Stimulated activated CD4-positive, alpha-beta T cell treated with anti-CD3 and anti-CD28 coated beads, Interleukin-2, amount 100 ng/mL, for 48 hours (primary cell): ENCODE measurements at regions not wholly inside any gene's neighbourhood (a gene's known extent, or its start where the extent isn't known, plus 50 kb on each side); places are given as distances from the start of the nearest gene placed in this dataset.

ENCODE experiments used
- DNase-seq, 2 donors: peaks; one replicate each; pipeline ENCODE4 v3.0.0-alpha.2; 2020

DNA sequence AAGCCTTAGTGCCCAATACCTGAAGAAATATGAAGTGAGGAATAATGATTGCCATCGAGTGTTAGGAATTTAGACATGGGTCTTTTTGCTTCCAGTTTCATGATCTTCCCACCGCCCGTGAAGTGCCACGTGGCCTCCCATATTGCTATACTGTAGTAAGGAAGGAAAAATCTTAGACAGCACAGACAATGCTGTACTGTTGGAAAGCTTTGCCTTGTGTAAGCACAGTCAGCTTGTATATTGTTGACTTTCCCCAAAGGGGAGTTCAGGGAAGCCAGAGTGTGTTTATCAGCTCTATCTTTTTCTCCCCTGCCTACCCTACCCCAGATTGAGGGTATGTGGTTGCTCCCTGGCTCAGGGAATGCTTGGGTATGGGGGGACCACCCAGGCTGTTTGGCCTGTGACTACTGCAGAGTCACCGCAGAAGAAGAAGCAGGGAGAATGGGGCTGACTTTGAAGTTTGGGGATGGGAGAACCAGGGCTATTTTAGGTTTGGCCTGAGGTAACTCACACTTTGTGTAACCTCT, 161.8 kb upstream of the MEF2C start:
- DNase-seq, result no peak

DNA sequence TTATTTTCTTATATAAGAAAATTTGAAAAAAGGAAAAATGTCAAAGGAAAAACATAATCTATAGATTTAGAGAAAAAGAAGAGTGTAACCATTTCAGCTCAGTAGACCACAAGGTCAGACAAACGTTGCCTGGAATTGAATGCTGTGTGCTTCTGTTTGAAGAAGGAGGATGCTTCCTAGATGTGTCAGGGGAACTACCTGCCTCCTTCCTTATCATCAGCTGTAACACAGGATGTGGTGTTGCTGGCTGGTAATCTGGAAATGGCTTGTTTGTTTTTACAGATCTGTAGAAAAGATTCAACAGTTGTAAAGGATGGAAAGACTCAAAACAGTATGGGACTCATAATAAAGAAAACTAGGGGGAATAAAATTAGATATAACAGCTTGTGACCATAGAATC, 160.7 kb upstream of the MEF2C start:
- no peak for DNase-seq

DNA sequence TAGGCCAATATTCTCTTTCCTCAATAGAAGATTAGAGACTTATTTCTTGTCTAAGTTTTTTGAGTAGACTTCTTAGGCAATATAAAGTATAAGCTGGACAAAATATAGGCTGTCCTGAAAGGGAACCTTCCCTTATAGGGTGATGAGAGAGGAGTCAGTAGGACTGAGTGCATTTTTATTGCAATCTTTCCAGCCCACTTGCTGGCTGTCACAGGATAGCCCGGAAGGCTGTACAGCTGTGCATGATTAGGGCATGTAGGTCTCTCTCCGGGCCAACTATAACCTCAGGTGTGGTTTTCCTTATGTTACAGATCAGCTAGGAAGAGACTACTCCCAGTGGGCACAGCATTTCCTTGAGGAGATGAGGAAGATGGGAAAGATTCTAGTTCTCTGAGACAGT, 159.8 kb upstream of the MEF2C start:
- DNase-seq, result no peak

DNA sequence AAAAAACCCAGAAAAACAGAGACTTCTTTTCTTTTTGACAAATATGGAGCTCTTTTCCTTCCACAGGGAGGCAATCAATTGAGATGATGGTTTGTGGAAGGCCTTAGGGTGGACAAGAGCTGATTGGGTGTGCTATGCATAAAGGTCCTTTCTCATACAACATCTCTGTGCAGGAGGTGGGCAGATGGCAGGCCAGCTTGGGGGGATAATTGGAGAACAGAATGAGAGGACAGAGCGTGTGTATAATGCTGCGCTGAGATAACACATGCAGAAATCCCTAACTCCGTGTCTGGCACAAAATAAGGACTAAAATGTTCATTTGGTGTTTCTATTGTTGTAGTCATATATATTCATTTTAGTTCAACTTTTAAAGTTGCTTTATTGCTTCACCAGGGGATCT, 159.0 kb upstream of the MEF2C start:
- DNase-seq, result no peak

DNA sequence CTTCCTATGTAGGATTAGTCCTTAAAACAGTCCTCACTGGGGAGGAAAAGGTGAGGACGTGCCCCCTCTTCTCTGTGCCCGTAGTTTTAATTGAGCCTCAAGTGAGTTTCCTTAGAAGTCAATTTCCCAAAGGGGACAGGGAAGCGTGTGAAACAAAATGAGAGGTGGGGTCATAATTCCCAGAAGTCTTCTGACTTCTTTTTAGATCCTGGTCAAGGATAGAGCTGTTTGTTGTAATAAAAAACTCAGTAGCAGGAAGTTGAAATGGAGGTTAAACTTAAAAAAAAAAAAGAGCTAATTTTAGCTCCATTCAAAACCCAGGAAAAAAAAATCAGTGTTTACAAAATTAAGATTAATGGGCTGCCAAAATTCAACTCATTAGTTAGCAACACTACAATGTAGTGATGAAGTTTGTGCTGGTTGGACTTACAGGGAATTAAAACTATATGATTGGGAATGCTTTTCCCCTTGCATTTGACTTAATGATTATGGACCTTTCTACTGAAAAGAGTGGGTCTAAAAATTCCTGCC, 158.3 kb upstream of the MEF2C start:
- no peak for DNase-seq

DNA sequence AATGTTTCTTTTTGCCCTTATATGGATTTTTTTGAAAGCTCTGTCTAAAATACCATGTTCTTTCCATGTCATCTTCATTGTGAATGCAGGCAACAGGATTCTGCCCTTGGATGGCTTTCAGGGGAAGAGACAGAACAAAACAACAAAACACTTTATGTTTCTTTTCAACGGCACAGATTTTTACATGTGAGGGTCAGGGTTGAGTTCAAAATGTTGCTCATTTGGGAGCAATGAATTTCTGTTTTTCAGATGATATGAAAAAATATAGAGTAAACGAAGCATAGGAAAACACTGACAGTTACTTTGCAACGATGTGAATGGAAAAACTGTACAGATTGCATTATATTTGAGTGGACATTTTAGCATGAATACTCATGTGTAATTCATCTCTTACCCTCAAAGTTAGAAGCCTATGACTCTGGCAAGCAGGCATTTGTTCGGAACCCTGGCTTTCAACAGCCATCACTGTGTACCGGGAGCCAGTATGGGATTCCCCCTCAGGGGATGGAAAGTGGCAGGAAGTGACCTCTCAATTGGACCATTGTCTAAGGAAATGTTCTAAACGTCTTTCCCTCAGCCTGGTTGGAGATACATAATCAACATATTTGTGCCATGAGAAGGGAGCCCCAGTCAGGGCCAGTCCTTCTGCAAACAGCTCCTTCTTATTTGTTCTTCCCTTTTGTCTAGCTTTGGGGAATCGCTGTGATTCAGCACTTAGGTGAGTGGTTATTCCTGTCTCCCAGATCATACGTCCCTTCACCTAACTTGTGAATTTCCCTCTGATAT, 153.9 kb upstream of the MEF2C start:
- no peak for DNase-seq

DNA sequence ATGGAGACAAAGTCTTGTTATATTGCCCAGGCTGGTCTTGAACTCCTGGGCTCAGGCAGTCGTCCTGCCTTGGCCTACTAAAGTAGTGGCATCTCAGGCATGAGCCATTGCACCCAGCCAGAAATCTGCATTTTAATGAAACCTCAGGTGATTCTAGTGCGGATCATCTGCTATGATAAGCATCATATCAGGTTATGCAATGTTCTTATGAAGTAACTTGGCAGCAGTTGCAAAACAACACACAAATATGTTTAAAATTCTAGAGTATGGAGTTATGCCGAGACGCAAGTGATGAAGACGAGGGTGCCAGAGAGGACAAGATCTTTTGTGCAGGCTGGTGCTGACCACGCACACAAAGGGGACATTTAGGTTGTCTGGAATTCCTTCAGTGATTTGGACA, 153.2 kb upstream of the MEF2C start:
- no peak for DNase-seq

DNA sequence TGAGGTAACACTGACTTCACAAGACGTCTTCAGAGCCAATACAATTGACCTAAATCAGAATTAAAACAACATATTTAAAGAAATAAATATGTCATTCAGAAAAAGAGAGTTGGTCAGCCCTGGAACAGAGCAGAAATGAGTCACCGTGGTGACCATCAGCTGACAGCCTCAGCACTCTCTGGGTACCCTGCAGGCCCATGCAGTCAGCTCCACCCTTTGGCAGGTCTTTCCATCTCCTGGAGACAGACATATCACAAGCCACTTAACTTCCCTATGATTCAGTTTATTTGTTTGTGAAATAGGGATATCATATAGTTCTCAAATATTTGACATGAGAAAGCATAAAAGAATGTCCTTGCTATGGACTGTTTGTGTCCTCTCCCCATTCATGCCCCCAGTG, 151.6 kb upstream of the MEF2C start:
- DNase-seq, result no peak

DNA sequence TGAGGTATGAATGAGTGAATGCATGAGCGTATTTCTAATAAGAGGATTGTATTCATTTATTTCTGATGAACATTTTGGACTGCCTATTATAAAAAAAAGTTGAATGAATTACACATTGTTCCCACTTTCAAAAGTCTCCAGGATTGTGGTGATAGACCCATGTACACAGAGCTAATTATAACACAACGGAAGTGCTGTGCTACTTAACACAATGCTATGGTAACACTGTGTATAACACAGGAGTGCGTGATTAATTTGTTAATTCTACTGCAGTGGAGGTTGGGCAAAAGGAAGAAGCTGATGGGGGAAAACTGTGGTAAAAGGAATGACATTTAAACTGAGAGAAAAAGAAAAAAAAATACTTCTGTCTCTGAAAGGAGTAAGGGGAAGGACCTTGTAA, 147.8 kb upstream of the MEF2C start:
- no peak for DNase-seq

DNA sequence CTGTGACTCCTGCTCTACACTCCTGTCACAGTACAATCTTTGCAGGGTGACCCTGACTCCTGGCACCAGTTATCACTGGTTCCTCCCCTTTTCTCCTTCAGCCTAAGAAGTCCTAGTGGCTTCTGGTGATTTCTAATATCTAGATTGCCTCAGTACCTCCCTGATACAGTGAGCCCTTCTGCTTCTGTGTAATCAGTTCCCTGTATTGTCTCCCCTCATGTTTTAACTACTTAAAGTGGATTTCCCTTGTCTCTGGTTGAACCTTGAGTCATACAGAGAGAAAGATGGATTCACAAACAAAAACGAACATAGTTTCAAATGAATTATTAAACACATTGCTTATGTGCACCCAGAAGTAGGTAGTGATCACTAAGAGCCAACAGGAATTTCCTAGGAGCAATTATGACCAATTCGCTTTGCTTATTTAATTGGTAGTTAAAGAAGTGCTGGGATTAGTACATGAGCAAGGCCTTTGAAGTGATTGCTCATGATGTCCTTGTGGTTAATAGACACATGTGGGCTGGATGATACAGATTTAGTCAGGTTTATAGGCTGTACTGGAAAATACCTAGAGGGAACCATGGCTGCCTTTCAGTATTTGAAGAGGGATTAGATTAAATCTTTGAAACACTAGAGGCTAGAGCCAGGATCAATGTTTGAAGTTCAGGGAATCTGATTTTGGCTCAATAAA, 145.8 kb upstream of the MEF2C start:
- no peak for DNase-seq

DNA sequence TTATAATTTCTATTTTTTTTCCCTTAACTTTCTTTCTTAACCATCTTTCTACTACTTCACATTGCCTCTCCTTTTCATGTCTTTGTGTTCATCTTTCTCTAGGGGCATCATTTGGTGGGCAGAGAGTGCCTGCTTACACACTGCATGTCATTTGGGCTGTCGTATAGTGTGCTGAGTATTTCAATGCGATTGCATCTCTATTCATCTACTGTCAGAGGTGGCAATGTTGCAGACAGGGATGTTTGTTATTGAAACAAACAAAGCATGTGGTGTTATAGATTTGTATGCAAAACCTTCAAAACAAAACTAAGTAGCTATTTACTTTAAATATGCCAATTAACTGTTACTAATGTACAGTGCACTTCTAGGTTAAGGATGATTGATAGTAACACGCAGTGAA, 141.1 kb upstream of the MEF2C start:
- no peak for DNase-seq

DNA sequence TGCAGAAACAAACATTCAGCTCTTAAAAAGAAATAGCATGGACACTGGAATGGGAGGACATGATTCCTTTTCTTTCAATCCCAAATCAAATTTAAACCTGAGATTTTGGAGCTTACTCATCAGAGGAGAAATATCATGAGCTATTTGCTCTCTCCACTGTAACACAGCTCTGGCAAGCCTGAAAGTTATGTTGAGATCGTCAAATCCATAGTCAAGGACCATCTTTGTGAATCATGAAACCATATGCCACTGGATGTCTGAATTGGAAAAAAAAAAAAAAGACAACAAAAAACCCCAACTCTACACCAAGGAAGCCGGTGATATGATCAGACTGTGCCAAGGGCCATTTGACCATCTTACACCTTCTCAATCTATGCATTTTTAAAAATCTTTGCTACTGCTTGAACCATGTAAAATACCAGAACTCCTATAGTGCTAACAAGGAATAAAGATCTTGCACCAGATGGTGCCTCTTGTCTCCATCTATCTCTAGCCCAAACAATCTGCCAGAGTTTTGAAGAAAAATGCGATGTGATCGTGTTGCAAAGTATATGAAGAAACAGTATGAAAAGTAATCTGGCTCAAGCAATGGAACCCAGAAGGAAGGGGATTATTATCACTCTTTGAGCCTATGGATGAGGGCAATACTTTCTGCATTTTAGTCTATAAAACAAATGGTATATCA, 138.1 kb upstream of the MEF2C start:
- DNase-seq, result no peak

DNA sequence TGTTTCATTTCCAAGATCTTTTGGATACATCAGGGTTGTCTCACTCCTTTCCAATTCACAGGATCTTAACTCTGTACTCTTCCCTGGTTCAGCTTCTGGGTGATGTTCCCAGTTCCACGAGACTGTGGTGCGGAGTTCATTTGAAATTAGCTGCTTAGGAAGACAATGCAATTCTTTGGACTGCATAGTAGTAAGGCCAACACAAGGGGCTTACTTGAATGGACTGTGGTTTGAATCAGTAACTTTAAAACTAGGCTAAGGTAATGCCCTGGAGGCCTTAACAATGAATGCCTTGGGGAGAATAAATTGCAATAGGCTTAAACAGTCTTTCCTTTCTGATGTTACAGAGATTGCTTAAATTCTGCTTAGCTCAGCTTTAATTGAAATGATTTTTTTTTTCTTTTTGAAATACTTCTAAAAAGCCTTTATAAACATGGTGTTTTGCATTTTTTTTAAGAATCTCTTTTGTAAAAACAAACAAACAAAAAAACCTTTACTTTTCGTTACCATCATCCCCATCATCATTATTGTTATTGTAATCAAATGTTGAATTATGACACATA, 133.8 kb upstream of the MEF2C start:
- no peak for DNase-seq

DNA sequence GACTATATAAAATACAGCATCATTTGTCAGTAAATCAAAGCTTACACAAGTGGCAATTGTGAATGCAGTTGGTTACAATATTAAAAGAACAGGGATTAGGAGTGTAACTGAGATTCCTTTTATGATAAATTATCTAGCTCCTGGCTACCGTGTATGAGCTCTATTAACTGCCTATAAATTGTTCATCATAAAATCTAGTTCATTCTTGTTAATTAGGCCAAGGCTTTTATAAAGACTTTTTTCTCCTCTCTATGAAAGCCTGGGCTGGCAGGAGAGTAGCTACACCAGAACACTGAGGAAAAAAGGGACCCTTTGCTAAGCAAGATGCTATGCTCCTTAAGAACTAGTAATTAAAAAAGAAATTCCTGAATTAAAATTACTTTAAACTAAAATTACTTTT, 132.4 kb upstream of the MEF2C start:
- DNase-seq, result no peak

DNA sequence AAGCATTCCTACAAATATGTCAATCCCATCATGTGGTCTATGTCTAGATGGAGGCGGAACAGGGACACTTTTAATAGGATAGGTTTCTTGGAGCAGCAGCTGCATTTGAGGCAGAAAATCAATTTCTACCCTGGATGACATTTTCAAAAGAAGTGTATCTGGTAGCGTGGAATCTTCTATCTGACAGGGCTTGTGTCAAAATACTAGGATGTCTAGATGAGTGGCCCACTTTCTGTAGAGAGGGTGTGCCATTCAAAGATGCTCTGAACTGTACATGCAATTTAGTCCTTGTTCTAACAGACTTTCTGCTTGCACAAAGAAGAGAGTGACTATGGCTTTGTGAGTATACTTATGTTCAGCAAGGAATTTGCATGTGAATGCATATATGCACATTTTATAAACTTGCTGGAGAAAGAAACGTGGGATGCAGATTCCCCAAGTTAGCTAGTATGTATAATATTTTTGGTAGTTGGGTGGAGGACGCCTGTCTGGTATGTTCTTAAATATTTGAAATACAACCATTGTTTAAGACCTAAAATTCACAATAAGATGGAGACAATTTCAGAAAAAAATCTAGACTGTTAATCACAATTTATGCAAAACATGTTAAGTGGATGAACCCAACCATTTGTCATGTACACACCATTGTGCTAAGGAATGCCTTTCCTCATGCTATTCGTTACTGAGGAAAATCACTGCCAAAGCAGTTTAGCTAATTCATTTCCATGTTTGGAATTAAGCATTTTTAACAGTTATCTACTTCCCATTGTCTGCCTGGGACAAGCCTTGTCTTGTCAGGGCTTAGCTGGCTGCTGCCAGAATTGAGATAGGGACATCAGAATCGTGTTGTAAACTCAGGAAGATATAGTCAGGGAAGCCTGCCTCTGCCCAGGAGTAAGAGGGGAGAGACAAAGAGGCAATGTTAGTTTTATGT, 129.1 kb upstream of the MEF2C start:
- no peak for DNase-seq

DNA sequence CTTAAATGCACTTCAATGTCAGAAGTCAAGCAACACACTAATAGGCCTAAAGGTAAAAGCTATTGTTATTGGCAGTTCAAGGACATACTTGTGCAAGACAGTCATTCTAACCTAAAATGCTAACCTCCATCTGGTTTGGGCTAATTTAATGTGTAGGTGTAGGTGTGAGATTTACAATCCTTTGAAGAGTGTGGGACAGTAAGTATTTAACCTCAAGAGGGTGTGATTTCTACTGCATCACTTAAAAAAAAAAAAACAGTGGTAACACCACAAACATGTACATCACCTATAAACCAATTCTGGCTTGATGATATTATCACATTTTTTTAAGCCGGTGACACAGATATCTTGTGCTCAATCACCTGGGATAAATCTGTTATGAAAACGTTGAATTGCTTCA, 127.5 kb upstream of the MEF2C start:
- no peak for DNase-seq

DNA sequence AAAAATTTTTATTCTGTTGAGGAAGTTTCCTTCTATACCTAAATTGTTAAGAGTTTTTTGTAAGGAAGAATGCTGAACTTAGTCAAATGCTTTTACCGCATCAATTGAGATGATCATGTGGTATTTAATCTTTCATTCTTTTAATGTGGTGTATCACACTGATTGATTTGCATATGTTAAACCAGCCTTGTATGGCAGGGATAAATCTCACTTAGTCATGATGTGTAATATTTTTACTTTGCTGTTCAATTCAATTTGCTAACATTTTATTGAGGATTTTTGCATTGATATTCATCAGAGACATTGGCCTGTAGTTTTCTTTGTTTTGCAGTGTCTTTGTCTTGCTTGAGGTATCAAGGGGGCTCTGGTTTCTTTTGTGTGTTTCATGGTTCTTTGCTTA, 125.3 kb upstream of the MEF2C start:
- no peak for DNase-seq

DNA sequence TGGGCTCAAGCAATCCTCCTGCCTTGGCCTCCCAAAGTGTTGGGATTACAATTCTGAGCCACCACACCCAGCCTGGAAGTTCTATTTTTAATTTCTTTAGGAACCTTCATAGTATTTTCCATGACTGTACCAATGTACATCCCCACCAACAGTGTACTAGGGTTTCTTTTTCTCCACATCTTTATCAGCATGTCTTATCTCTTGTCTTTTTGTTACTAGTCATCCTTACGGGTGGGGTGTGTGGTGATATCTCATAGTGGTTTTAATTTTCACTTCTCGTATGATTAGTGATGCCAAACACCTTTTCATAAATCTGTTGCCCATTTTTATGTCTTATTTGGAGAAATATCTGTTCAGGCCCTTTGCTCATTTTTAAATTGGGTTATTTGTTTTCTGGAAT, 123.0 kb upstream of the MEF2C start:
- DNase-seq, result no peak

DNA sequence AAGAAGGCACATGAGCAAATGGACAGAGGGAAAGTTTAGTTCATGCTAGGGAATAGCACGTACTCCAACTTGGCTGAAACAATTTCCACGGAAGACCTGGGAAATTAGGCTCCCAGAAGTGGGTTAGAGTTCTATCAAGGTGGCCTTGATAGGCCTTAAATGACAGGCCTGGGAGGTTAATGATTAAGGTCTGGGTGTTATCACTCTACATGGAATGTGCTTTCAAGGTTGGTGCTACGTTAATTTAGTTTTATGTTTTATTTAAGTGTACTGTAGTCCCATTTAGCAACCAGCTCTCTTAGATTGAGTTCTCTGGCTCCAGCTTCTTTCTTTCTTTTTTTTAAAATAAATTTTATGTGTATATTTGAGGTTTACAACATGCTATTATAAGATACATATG, 121.4 kb upstream of the MEF2C start:
- no peak for DNase-seq

DNA sequence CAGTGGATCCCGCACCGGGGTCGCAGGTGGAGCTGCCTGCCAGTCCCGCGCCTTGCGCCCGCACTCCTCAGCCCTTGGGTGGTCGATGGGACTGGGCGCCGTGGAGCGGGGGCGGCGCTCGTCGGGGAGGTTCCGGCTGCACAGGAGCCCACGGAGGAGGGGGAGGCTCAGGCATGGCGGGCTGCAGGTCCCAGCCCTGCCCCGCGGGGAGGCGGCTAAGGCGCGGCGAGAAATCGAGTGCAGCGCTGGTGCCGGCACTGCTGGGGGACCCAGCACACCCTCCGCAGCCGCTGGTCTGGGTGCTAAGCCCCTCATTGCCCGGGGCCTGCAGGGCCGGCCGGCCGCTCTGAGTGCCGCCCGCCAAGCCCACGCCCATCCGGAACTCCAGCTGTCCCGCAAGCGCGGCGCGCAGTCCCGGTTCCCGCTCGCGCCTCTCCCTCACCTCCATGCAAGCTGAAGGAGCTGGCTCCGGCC, 120.6 kb upstream of the MEF2C start:
- no peak for DNase-seq

DNA sequence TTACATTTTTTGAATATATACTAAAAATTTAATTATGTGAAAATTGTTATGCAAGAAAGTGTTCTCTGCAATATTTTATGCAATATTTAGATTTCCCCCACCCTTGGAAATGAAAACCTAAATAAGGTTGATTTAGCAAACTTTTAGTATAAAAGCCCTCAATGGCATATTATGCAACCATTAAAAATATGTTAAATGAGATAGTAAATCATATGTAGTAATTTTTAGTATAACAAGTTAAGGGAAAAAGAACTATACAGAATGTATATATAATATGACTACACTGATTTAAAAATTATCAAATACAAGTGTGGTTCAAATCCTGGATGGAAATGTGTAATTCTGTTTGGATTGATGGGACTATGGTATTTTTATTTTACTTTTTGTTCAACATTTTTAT, 116.9 kb upstream of the MEF2C start:
- no peak for DNase-seq

DNA sequence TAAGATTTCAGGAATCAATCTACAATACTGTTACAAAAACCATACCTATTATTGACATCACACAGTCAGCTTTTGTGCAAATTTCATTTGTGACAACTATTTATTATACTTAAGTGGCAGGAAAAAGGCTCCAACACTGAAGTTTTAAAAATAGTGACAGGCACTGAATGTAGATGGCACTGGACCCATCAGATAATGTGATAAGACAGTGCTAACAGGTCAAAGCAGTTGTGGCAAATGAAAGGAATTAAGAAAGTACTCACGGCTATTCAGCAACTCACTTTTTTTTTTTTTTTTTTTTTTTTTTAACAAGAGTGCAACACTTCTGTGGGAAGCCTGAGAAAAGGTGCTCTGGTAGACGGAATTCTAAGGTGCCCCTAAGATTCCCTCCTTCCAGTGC, 115.0 kb upstream of the MEF2C start:
- DNase-seq, result no peak
